HCT116 (cell line): ENCODE measurements at regions not wholly inside any gene's neighbourhood (a gene's known extent, or its start where the extent isn't known, plus 50 kb on each side); places are given as distances from the start of the nearest gene placed in this dataset.

Source experiments
- ATAC-seq: fragments of 200-7000 bp; cut with Tn5 transposase; 2 replicates; pipeline ENCODE4 v1.9.1; 2020; ENCODE audit warnings: mild to moderate bottlenecking, moderate library complexity
- BruUV-seq: library from RNA; stranded (reverse); fragments of 400-500 nt; replicated peaks from 2 replicates; lab custom pipeline; 2021; lab: Mats Ljungman, UMichigan
- CTCF ChIA-PET: fragments of 300-600 bp; sonication (Branson Sonifier 250); formaldehyde crosslinking; loops from one replicate; lab custom pipeline; 2021; ENCODE audit warnings: antibody characterized with exemption; lab: Charles Lee
- POLR2A ChIA-PET: fragments of 300-600, 350-600 bp; sonication (Branson Sonifier 250); formaldehyde crosslinking; loops from one replicate; lab custom pipeline; 2021; ENCODE audit warnings: antibody characterized with exemption; lab: Charles Lee
- RAD21 ChIA-PET, 2 experiments: fragments of 300-600 bp; sonication (Branson Sonifier 250); formaldehyde crosslinking; loops; one replicate each; lab custom pipeline; 2023; ENCODE audit warnings: low total read pairs in 2 of 2; ENCODE audit not compliant: uncharacterized antibody in 2 of 2, unreplicated experiment in 2 of 2, low non-redundant PET in 1 of 2; lab: Charles Lee
- DNase-seq: peaks from one replicate; pipeline ENCODE4 v3.0.0-alpha.2; 2010; ENCODE audit warnings: low read depth, low spot score
- H2AFZ ChIP-seq: fragments of 200-600 bp; shearing (Covaris generic), sonication (generic); 2 replicates; pipeline ENCODE4 v1.6.1; 2017; ENCODE audit warnings: low read depth, mixed run types, mixed read lengths, antibody characterized with exemption, low read length; ENCODE audit not compliant: poor library complexity, severe bottlenecking
- H3K27ac ChIP-seq: 2 replicates; pipeline ENCODE4 v1.5.1; 2012; ENCODE audit warnings: low read depth, low read length
- H3K27me3 ChIP-seq: fragments of 200-600 bp; sonication (generic); 2 replicates; pipeline ENCODE4 v1.6.1; 2016; ENCODE audit warnings: mixed run types, low read length, mixed read lengths; ENCODE audit not compliant: insufficient read depth
- H3K36me3 ChIP-seq, 2 experiments: fragments of 200-500 bp in 1 of 2; fragments of 200-600 bp in 1 of 2; sonication (Bioruptor generic) in 1 of 2; sonication (generic) in 1 of 2; 2 replicates each; pipeline versions ENCODE4 v1.5.1 to v1.6.1; 2014 to 2016; ENCODE audit warnings: low read length in 2 of 2, inconsistent platforms in 1 of 2, mixed read lengths in 1 of 2, mixed run types in 1 of 2; ENCODE audit not compliant: insufficient read depth in 2 of 2, control insufficient read depth in 1 of 2
- H3K4me1 ChIP-seq, 2 experiments: fragments of 200-600 bp in 1 of 2; sonication (generic) in 1 of 2; 2 replicates each; pipeline versions ENCODE4 v1.5.1 to v1.6.1; 2012 to 2017; ENCODE audit warnings: low read length in 2 of 2, inconsistent platforms in 1 of 2, mild to moderate bottlenecking in 1 of 2, mixed read lengths in 1 of 2, mixed run types in 1 of 2, moderate library complexity in 1 of 2; ENCODE audit not compliant: insufficient read depth in 2 of 2, control insufficient read depth in 1 of 2
- H3K4me2 ChIP-seq: fragments of 200-600 bp; sonication (generic); 2 replicates; pipeline ENCODE4 v1.6.1; 2017; ENCODE audit warnings: mixed run types, low read length, mixed read lengths
- H3K4me3 ChIP-seq, 2 experiments: fragments of 200-600 bp in 1 of 2; sonication (generic) in 1 of 2; replicated peaks in 1 of 2; 2 replicates each; pipeline ENCODE4 v1.5.1; 2011 to 2016; ENCODE audit warnings: low read length in 2 of 2, control low read depth in 1 of 2, low read depth in 1 of 2, mild to moderate bottlenecking in 1 of 2, mixed read lengths in 1 of 2, mixed run types in 1 of 2
- H3K79me2 ChIP-seq: fragments of 200-600 bp; sonication (generic); 2 replicates; pipeline ENCODE4 v1.6.1; 2017; ENCODE audit warnings: mild to moderate bottlenecking, mixed run types, low read length, moderate library complexity, mixed read lengths; ENCODE audit not compliant: insufficient read depth
- H3K9ac ChIP-seq: fragments of 200-600 bp; sonication (generic); 2 replicates; pipeline ENCODE4 v1.6.1; 2016; ENCODE audit warnings: low read length, mixed read lengths
- H3K9me2 ChIP-seq: fragments of 200-600 bp; sonication (generic), shearing (Covaris generic); 2 replicates; pipeline ENCODE4 v1.6.1; 2017; ENCODE audit warnings: mixed run types, mild to moderate bottlenecking, moderate library complexity; ENCODE audit not compliant: insufficient read depth
- H3K9me3 ChIP-seq, 2 experiments: fragments of 200-500 bp in 1 of 2; fragments of 200-600 bp in 1 of 2; sonication (Bioruptor generic) in 1 of 2; sonication (generic) in 1 of 2; 2 replicates each; pipeline ENCODE4 v1.6.1; 2014 to 2017; ENCODE audit warnings: low read length in 2 of 2, mixed read lengths in 2 of 2, inconsistent platforms in 1 of 2, low read depth in 1 of 2, mild to moderate bottlenecking in 1 of 2, mixed run types in 1 of 2, moderate library complexity in 1 of 2; ENCODE audit not compliant: control insufficient read depth in 1 of 2, insufficient read depth in 1 of 2
- H4K20me1 ChIP-seq: fragments of 200-600 bp; sonication (generic), shearing (Covaris generic); 2 replicates; pipeline ENCODE4 v1.6.1; 2017; ENCODE audit warnings: mixed run types, mild to moderate bottlenecking, moderate library complexity; ENCODE audit not compliant: insufficient read depth
- ATF3 ChIP-seq: IDR thresholded peaks from 2 replicates; pipeline ENCODE4 v1.6.1; 2012
- CBX3 ChIP-seq: IDR thresholded peaks from 2 replicates; pipeline ENCODE4 v1.6.1; 2012; ENCODE audit warnings: low read depth
- CEBPB ChIP-seq: IDR thresholded peaks from 2 replicates; pipeline ENCODE4 v1.6.1; 2012; ENCODE audit warnings: low read depth
- ELF1 ChIP-seq: IDR thresholded peaks from 2 replicates; pipeline ENCODE4 v1.6.1; 2012; ENCODE audit warnings: low read depth, borderline replicate concordance
- EZH2phosphoT487 ChIP-seq: fragments of 200-600 bp; IDR thresholded peaks from 2 replicates; pipeline ENCODE4 v1.6.1; 2018; ENCODE audit warnings: antibody characterized with exemption, borderline replicate concordance
- FOSL1 ChIP-seq: IDR thresholded peaks from 2 replicates; pipeline ENCODE4 v1.6.1; 2012; ENCODE audit warnings: low read depth
- POLR2A ChIP-seq: IDR thresholded peaks from 2 replicates; pipeline ENCODE4 v1.7.0; 2011; ENCODE audit warnings: borderline replicate concordance; ENCODE audit not compliant: insufficient read depth, insufficient read length; ENCODE audit errors: extremely low read depth
- POLR2AphosphoS5 ChIP-seq: IDR thresholded peaks from 2 replicates; pipeline ENCODE4 v1.6.1; 2011; ENCODE audit warnings: mild to moderate bottlenecking, low read depth, low read length, moderate library complexity
- RAD21 ChIP-seq: IDR thresholded peaks from 2 replicates; pipeline ENCODE4 v1.6.1; 2012; ENCODE audit warnings: low read depth, mild to moderate bottlenecking
- SRF ChIP-seq: IDR thresholded peaks from 2 replicates; pipeline ENCODE4 v1.6.1; 2012; ENCODE audit warnings: low read depth
- TCF7L2 ChIP-seq: IDR thresholded peaks from 2 replicates; pipeline ENCODE4 v1.7.0; 2011; ENCODE audit warnings: borderline replicate concordance, inconsistent platforms; ENCODE audit not compliant: insufficient read depth, insufficient read length; ENCODE audit errors: extremely low read depth
- ZBTB33 ChIP-seq: IDR thresholded peaks from 2 replicates; pipeline ENCODE4 v1.6.1; 2011; ENCODE audit warnings: mild to moderate bottlenecking, low read length, moderate library complexity; ENCODE audit not compliant: insufficient replicate concordance; ENCODE audit errors: extremely low read depth
- ZFX ChIP-seq: fragments of 450-650 bp; IDR thresholded peaks from 2 replicates; pipeline ENCODE4 v1.6.1; 2017
- ZNF274 ChIP-seq: fragments of 200-500 bp; sonication (Bioruptor generic); IDR thresholded peaks from 2 replicates; pipeline ENCODE4 v1.6.1; 2014; ENCODE audit warnings: mild to moderate bottlenecking, low read depth, low read length, inconsistent platforms
- intact Hi-C: fragments of 100-400 bp; cut with micrococcal nuclease; formaldehyde crosslinking; loops from 2 replicates; pipeline ENCODE4 v1.10.0; 2022

- DNase-seq, result no peak
- ChIA-PET POLR2A (no interaction called here), RAD21 (no interaction called here), CTCF (no interaction called here)
- no TSS peak for BruUV-seq
- Histone ChIP-seq H3K9me3 (no peaks in the 10 kb centered on the region), H3K4me1 (no peaks in the 10 kb centered on the region), H3K9me2 (no peaks in the 10 kb centered on the region), H3K27ac (no peak overlapping the region), H3K79me2 (no peaks in the 10 kb centered on the region), H3K4me2 (no peak overlapping the region), H3K4me3 (no peak overlapping the region), H4K20me1 (no peaks in the 10 kb centered on the region), H3K27me3 (no peaks in the 10 kb centered on the region), H3K36me3 (no peaks in the 10 kb centered on the region), H3K9ac (no peak overlapping the region), H2AFZ (no peak overlapping the region)
- intact Hi-C loops, result no loop called here
- TF ChIP-seq ZBTB33 (no peak), ZNF274 (no peak), TCF7L2 (no peak), CEBPB (no peak), POLR2AphosphoS5 (no peak), ZFX (no peak), EZH2phosphoT487 (no peak), SRF (no peak), ELF1 (no peak), ATF3 (no peak), CBX3 (no peak), FOSL1 (no peak), RAD21 (no peak), POLR2A (no peak)
- ATAC-seq, result no peak
Measured at GRCh38 chr2:139162957-139163356, 382.8 kb upstream of the NXPH2 start.
